ENCODE measurements at regions not wholly inside any gene's neighbourhood (a gene's known extent, or its start where the extent isn't known, plus 50 kb on each side); places are given as distances from the start of the nearest gene placed in this dataset.

DNA sequence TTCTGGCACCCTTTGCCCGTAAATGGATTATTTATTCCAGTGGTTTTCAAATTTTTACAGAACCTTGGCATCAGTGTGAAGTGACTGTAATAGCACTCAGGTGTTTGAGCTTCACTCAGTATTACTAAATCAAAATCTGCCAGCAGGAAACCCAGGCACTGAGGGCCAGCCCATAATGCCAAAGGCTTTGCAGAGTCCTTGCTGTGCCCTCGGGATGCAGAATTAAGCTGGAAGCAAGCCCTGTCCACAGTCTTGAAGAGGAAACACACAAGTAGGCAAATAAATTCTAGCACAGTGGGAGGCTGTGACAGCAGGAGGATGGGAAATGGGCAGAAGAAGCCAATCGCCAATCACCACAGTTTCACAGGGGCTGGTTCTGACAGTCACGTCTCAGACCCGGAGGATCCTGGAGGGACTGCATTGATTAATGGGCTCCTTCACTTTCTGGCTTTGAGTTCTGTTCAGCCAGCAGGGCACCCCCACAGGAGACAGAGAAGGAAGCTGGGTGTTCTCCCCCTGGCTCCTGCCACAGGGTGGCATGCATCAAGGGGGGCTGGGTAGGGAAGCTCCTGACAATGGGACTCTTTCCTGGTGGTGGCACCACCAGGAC lies 138.8 kb downstream of the MTNR1A start:
- TF ChIP-seq, protein P1, sequence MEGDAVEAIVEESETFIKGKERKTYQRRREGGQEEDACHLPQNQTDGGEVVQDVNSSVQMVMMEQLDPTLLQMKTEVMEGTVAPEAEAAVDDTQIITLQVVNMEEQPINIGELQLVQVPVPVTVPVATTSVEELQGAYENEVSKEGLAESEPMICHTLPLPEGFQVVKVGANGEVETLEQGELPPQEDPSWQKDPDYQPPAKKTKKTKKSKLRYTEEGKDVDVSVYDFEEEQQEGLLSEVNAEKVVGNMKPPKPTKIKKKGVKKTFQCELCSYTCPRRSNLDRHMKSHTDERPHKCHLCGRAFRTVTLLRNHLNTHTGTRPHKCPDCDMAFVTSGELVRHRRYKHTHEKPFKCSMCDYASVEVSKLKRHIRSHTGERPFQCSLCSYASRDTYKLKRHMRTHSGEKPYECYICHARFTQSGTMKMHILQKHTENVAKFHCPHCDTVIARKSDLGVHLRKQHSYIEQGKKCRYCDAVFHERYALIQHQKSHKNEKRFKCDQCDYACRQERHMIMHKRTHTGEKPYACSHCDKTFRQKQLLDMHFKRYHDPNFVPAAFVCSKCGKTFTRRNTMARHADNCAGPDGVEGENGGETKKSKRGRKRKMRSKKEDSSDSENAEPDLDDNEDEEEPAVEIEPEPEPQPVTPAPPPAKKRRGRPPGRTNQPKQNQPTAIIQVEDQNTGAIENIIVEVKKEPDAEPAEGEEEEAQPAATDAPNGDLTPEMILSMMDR (IDR thresholded peaks at IDR 0.05), result no peak
- no peak for TF ChIP-seq POLR2A (IDR thresholded peaks at IDR 0.05)

Measured in body of pancreas (tissue), 4 donors.